ENCODE measurements at regions not wholly inside any gene's neighbourhood (a gene's known extent, or its start where the extent isn't known, plus 50 kb on each side); places are given as distances from the start of the nearest gene placed in this dataset.
"Not testable (repeated sequence)": the region's sequence is repeated elsewhere in the genome, so short reads cannot be mapped to it uniquely, and the experiment has no call there.

DNA sequence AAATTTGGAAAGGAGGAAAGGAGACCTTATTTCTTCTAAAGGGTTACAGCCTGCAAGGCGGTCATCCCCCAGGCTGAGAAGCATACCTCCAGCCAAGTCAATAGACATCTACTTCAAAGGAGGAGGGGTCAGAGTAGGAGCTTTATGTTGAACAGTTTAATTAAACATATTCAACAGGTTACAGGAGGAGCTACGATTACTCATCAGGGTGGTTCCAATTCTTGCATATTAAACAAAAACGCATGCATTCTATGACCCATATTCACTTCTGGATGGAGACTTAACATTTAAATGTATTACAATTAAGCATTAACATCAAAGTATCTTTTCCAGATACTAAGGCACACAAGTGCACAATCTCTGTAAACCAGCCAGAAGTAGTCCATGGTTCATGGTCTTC is 1955.0 kb downstream of the PCDH9 start:
- no peak overlapping the region for H3K4me3 ChIP-seq (ENCODE audit: low read depth, low read length)
- no peak for TF ChIP-seq CTCF (IDR thresholded peaks at IDR 0.05; ENCODE audit: borderline replicate concordance, insufficient read depth, low read depth, low read length)

- H3K4me3 ChIP-seq (ENCODE audit: low read depth, low read length) = not testable (repeated sequence)
Observed at GRCh38 chr13:65273811-65274420, 1956.2 kb downstream of the PCDH9 start.

GRCh38 chr13:65268009-65268408 is 1962.1 kb downstream of the PCDH9 start:
- TF ChIP-seq CTCF (IDR thresholded peaks at IDR 0.05; ENCODE audit: borderline replicate concordance, insufficient read depth, low read depth, low read length) = no peak

DNA sequence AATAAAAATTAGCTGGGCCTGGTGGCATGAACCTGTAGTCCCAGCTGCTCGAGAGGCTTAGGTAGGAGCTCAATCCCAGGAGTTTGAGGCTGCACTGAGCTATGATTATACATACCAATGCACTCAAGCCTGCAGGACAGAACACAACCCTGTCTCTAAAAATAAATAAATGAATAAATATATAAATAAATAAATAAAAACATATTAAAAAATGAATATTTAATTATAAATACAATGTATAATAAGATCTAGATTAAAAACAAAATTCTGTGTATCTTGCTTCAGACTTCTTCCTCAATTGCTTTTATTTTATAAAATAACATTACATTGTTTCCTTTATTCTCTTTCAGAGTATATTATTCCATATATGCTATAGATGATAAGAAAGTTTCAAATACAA is 1964.1 kb downstream of the PCDH9 start:
- H3K4me3 ChIP-seq (ENCODE audit: low read depth, low read length) = no peak overlapping the region
- TF ChIP-seq CTCF (IDR thresholded peaks at IDR 0.05; ENCODE audit: borderline replicate concordance, insufficient read depth, low read depth, low read length) = no peak

More at GRCh38 chr13:65268009-65268408, 1962.1 kb downstream of the PCDH9 start:
- no peak overlapping the region for H3K4me3 ChIP-seq (ENCODE audit: low read depth, low read length)

DNA sequence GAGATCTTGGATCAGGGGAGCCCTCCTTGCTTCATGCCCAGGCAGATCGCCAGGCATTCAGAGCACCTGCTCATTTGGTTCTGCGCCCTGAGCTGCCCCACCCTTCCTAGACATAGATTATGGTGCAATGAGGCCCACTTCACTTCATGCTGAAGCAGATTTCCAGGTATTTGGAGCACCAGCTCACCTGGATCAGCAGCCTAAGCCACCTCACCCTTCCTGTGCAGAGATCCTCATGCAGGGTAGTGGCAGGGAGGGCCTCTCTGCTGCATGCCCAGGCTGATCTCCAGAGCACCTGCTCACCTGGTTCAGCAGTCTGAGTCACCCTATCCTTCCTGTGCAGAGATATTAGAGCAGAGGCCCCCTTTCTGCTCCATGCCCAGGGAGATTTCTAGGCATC is 1966.1 kb downstream of the PCDH9 start:
- TF ChIP-seq CTCF (IDR thresholded peaks at IDR 0.05; ENCODE audit: borderline replicate concordance, insufficient read depth, low read depth, low read length) = no peak
- H3K4me3 ChIP-seq (ENCODE audit: low read depth, low read length) = no peak overlapping the region

DNA sequence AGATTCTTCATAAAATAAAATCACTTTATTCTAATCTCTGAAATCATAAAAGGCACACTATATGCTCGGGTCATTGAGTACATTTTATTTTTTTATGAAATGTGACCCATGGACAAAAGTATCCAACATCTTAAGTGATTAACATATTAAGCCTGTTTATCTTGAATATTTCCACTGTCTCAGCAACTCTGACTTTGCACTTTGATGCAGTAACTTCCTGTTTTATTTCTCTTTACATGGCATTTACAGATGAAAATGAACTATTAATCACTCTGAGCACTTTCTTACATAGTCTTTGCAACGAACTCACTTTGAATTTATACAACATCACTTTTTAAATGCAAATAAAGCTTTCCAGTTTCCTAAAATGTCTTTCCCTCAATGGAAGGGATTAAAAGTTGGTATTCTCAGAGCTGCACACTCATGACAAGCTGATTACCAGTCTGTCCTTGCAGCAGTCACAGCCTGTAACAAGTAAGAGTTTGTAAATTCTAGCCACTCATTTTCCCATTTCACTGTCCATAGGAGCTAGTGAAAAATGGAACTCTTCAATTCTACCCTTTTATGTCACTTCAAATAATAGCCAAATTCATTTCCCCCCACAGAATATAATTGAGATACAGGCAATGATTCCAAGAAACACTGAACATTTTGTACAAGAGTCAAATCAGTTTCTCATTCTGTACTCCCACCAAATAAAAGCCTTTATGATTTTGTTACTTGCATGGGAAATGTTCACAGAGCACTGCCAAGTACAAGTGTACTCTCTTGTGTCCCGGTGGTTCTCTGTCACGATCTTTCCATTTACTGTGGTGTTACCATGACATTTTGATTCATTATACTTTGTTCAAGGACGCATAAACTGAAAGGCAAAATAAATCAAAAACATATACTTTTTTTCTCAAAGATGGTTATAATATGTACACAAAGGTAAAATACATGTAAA is 1968.9 kb downstream of the PCDH9 start:
- no peak for TF ChIP-seq CTCF (IDR thresholded peaks at IDR 0.05; ENCODE audit: borderline replicate concordance, insufficient read depth, low read depth, low read length)
- H3K4me3 ChIP-seq (ENCODE audit: low read depth, low read length) = no peak overlapping the region

GRCh38 chr13:65240773-65241172 is 1989.4 kb downstream of the PCDH9 start:
- TF ChIP-seq CTCF (IDR thresholded peaks at IDR 0.05; ENCODE audit: borderline replicate concordance, insufficient read depth, low read depth, low read length) = no peak
- no peak overlapping the region for H3K4me3 ChIP-seq (ENCODE audit: low read depth, low read length)
